Nucleus accumbens (tissue), 56 donors: ENCODE measurements at regions not wholly inside any gene's neighbourhood (a gene's known extent, or its start where the extent isn't known, plus 50 kb on each side); places are given as distances from the start of the nearest gene placed in this dataset.
A peak's percentile ranks its signal among the peaks of the same experiment; 100 is the strongest.
"Not testable (repeated sequence)": the region's sequence is repeated elsewhere in the genome, so short reads cannot be mapped to it uniquely, and the experiment has no call there.

Experiments used
- DNase-seq, 56 donors: peaks; one replicate each; lab custom pipeline; 2025; lab: John Stamatoyannopoulos, UW

- no peak for DNase-seq
These were observed 385.5 kb downstream of the GBE1 start for GRCh38 chr3:81375921-81376320.

GRCh38 chr3:81364411-81364810, 397.0 kb downstream of the GBE1 start:
- DNase-seq = no peak

- DNase-seq = no peak
These were observed 397.6 kb downstream of the GBE1 start for GRCh38 chr3:81363816-81364215.

GRCh38 chr3:81354119-81354518, 407.3 kb downstream of the GBE1 start:
- DNase-seq = no peak

- peak in 2 of 56 donors; percentile 6 for DNase-seq
These were observed 408.6 kb downstream of the GBE1 start for GRCh38 chr3:81352867-81353266.

- DNase-seq = peak in 4 of 56 donors; percentile 3 to 8 (median 6)
These were observed 411.6 kb downstream of the GBE1 start for GRCh38 chr3:81349816-81350340.

GRCh38 chr3:81339040-81339845, 422.2 kb downstream of the GBE1 start:
- DNase-seq = no peak

GRCh38 chr3:81336470-81336869, 425.0 kb downstream of the GBE1 start:
- DNase-seq = no peak

- not testable (repeated sequence) for DNase-seq
These were observed 431.6 kb downstream of the GBE1 start for GRCh38 chr3:81329835-81330234.

GRCh38 chr3:81326245-81326644, 435.2 kb downstream of the GBE1 start:
- DNase-seq = no peak

- no peak for DNase-seq
These were observed 440.6 kb downstream of the GBE1 start for GRCh38 chr3:81320862-81321261.

- DNase-seq = no peak
These were observed 446.4 kb downstream of the GBE1 start for GRCh38 chr3:81315030-81315429.

GRCh38 chr3:81311321-81311720, 450.1 kb downstream of the GBE1 start:
- DNase-seq = no peak

- DNase-seq = no peak
These were observed 453.1 kb downstream of the GBE1 start for GRCh38 chr3:81308306-81308705.

GRCh38 chr3:81307221-81307620, 454.2 kb downstream of the GBE1 start:
- DNase-seq = no peak

GRCh38 chr3:81303321-81303720, 458.1 kb downstream of the GBE1 start:
- DNase-seq = no peak

GRCh38 chr3:81302045-81302444, 459.4 kb downstream of the GBE1 start:
- DNase-seq = peak in 20 of 56 donors; percentile 0 to 49 (median 5)

GRCh38 chr3:81301230-81301629, 460.2 kb downstream of the GBE1 start:
- no peak for DNase-seq

GRCh38 chr3:81300324-81300927, 461.0 kb downstream of the GBE1 start:
- DNase-seq = no peak

- no peak for DNase-seq
These were observed 462.0 kb downstream of the GBE1 start for GRCh38 chr3:81299481-81299880.

- peak in 21 of 56 donors; percentile 1 to 70 (median 14) for DNase-seq
These were observed 465.4 kb downstream of the GBE1 start for GRCh38 chr3:81295906-81296577.
